ENCODE measurements at regions not wholly inside any gene's neighbourhood (a gene's known extent, or its start where the extent isn't known, plus 50 kb on each side); places are given as distances from the start of the nearest gene placed in this dataset.

DNA sequence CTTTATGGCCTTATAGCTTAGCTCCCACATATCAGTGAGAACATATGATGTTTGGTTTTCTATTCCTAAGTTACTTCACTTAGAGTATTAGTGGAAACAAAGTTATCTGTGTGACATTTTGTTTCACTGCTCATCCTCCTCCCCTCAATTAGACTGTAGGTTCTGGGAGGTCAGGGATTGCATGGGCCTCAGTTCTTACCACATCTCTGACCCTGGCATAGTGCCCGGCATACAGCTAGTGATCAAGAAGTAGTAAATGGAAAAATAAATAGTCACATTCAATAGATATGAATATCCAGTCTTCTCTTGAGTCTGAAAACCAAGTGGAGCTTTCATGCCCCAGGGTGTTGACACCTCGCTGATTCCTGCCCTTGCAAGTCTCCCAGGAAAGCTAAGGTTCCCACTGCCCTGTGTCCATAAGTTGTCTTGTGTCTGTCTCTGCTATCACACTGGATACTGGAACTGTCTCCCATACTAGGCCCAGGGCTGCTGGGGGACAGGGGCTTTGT is 249.5 kb upstream of the TSHZ3 start:
- TF ChIP-seq CTCF (IDR thresholded peaks at IDR 0.05) (no peak), ZFX (IDR thresholded peaks at IDR 0.05; ENCODE audit: borderline replicate concordance) (no peak)
